ENCODE measurements at regions not wholly inside any gene's neighbourhood (a gene's known extent, or its start where the extent isn't known, plus 50 kb on each side); places are given as distances from the start of the nearest gene placed in this dataset.

DNA sequence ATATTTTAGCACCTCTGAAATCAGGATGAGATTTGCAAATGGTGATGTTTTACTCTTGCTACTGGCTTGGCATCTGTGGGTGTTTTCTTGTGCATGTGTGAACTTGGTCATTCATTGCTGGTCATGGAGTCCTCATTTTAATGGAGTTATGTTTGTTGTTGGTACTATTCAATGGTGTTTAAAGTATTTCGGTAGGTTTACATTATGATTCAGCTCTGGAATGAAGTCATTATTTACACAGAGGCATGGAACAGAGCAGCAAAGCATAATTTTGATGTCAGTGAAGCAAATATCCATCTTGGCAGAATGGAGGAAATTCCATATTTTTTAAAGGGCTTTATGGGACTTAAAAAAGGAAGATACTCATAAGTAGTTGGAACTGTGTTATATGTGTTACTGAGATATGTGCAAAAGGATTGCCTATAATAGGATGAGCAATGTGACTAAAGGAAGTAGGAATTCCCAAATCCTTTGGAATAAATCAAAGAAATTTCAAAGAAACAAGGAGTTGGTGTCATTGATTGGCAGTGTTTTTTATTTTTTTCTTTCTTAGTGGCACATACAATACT lies 147.4 kb downstream of the ACTBL2 start:
- peak; percentile 26 for DNase-seq (ENCODE audit: low spot score)

DNA sequence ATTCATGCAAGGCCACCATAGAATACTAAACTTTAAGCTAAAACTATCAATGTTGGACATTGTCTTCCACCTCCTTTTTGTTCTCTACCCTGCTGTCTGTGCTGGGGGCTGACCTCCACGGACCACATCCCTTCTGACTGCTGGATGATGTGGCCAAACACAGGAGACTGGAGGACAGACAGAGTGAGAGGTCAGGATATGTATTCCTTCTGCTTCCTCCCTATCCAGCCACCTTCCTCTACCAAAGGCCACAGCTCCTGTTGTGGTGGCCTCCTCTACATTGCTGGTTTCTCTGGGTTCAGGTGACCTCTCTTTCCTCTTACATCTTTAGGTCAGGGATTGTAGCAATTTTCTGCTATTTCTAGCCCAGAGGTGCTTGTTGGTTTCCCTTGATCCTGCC lies 148.1 kb downstream of the ACTBL2 start:
- no peak for DNase-seq (ENCODE audit: low spot score)

DNA sequence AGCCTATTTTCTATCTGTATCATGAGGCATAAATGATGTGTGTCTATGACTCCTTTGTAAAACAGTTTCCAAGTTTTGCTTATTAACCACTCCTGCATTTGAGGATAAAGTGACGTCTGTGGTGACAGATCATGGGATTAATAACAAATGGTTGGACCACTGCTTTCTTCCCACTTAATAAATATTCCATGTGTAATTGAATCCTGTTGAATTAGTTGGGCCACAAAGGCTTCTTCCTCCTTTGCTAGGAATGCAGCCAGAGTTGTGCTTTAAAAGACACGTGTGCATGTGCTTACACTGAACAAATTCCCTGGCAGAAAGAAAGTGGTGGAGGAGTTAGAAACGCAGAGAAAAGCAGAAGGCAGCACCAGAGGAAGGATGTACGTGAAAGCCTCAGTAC lies 150.2 kb downstream of the ACTBL2 start:
- no peak for DNase-seq (ENCODE audit: low spot score)

DNA sequence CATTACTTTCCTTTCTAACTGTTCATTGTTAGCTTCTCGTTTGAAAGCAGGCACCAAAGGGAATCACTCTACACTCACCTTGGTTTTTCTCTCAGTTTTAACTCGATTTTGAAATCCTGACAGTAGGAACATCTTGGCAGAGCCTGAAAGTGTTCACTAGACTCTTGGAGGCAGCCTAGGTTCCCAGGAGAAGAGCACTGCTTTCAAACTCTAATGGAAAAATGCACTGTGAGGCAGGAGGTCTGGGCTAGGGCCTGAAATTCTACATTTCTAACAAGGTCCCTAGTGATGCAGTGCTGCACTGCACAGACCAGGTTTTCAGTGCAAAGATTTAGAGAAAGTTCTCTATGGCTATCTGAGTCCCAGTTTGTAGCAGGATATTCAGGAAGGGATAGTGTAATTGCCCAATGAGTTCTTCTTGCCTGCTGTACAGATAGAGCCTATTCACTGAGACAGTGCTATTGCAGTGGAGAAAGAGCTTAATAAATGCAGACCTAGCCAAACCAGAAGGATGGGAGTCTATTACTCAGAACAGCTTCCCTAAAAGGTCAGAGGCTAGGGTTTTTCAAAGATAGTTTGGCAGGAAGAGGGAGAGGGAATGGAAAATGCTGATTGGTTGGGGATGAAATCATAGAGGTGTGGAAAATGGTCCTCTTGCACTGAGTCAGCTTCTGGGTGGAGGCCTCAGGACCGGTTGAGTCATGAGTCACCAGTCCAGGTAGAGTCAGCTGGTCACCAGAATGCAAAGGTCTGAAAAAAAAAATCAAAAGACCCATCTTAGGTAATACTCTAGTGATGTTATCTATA lies 153.9 kb downstream of the GPBP1 start:
- DNase-seq (ENCODE audit: low spot score) = peak; percentile 87

DNA sequence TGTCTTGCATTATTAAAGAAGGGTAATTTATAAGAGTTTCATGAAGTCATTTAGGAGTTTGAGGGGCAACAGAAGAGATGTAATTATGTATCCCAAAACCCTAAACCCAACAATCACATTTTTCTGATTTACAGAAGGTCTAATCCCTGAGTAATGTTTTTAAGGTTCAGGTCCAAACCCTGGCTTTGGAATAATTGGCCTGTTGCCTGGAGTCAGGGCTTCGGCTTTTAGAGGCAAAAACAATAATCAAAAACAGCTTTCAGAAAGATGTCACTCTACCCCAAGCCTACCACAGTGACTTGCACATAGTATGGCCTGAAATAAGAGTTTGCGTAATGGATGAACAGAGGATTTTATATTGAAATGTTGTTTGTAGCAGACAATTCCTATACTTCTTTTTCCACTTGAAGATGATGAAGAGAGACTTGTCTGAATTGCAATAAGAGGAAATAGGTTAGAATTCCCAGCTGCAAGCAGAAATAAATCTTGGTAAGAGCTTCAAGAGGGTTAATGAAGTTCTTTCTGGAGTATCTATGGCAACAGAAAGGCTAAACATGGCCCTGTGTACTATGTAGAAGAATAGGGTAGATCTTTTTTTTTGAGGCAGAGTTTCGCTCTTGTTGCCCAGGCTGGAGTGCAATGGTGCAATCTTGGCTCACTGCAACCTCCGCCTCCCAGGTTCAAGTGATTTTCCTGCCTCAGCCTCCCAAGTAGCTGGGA lies 152.0 kb downstream of the GPBP1 start:
- no peak for DNase-seq (ENCODE audit: low spot score)

DNA sequence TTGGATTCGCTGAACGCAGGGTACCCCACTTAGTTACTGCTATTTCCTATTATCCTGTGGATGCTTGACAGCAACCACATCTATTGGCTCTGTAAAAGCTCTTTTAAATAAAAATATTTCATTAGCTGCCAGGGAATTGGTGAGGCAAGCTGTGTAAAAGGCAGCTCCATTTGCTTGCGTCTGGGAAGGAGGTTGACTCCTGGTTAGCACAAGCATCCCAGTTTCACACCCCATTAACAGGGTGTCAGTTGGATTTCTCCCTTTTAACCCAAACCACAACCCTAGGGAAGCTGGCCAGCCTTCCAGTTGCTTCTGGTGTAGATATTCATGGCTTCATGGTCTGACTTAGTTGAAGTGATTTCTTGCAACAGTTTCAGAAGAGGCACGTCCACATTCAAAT lies 151.0 kb downstream of the GPBP1 start:
- no peak for DNase-seq (ENCODE audit: low spot score)

DNA sequence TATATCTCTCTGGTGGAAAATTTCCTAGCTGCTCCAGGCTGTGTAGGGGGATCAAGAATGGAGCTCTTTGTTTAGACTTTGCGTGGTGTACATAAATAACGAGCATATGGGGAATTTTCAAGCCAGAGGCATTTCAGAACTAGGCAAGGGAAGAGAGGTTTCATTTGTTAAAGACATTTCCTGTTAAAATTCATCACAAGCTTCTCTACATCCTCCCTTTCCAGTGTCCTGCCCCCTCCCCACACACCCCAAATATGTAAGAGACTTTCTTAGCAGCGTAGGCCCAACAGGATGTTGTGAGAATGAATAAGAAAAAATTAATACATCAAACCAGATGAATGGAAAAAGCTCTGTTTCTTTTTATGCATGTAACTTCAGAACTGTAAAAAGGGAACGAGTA lies 150.3 kb downstream of the GPBP1 start:
- no peak for DNase-seq (ENCODE audit: low spot score)

DNA sequence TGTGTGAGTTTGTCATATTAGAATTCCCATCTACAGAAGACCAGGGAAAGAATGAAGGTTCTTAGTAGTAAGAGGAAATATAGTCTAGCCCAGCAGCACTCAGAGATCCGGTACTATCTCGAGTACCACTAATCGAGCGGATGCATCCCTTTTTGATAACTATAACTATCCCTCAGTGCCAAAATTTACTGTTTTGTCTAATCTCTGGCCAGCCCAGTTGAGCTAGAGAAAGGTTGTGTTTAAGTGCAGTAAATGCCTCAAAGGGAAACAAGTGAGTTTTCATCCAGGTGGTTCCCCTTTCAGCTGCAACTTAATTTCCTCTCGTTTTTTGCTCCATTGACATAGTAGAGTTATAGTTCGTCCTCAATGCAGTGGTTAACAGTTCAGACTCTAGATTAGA lies 146.7 kb downstream of the GPBP1 start:
- DNase-seq (ENCODE audit: low spot score) = no peak

DNA sequence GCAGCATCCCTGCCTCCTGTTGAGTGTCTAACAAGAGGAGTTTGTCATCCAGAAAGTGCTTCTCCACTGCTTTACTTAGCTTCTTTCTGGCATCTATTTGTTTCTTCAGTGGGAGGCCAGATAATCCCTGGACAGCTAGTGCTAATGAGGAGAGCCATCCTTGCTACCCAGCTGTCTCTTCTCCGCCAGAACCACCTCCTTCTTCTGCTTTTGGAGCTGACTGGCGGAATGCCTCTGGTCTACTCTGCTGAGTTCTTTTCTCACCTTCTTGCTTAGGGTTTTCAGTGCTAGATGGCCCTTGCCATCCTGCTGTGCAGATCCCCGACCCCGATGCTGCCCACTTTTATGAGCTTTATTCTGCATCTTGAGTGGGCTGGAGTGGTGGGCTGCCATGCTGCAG lies 145.8 kb downstream of the GPBP1 start:
- DNase-seq (ENCODE audit: low spot score) = no peak

DNA sequence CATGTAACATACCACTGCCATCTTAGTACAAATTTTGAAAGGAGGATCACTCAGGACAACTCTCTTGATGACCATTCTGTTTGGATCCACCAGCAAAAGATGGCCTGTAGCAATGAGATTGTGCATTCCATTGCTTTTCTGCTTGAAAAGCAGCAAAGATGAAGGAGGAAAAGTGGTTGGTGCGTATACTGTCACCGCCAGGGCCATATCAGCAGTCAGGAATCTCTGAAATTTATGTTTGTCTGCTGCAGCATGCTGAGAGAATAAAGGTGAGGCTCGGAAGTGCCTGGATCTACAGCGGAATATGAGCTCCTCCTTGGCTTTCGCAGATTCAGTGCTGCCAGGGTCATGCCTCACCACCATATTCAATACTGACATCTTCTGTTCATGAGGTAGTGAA lies 144.4 kb downstream of the GPBP1 start:
- DNase-seq (ENCODE audit: low spot score) = no peak

DNA sequence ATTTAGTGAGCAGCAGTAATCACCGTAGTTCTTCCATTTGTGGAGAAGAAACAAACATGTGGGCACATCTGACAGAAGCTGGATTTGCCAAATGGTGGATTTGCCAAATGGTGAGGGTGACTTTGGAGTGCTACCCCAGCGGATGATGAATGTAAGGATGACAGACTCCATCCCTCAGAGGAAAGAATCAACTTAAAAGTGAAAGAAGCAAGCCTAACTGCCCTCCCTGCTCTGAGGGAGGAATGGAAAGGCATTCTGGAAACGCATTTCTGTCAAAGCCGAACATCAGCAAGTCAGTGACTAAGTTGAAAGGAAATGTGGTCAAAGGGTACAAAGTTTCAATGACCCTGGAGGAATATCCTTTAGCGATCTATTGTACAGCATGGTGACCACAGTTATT lies 143.5 kb downstream of the GPBP1 start:
- no peak for DNase-seq (ENCODE audit: low spot score)

DNA sequence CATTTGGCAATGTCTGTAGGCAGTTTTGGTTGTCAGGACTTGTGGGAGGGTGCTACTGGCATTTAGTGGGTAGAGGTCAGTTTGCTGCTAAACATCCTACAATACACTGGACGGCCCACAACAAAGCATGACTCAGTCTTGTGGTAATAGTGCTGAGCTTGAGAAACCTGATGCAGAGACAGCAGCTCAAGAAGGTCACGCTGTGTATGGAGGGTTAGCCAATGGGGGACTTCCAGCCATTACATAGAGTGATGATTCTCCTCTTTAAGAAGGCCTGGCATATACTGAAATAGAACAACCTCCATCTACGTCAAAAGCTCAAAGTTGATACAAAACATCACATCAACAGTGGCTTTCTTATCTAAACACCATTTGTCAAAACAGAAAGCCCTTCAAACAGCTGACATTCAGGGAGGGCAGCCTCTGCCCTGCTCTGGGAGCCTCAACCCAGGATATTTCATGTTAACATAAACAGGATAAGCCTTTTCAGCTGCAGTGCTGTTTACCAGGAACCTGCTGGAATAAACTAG lies 143.0 kb downstream of the GPBP1 start:
- DNase-seq (ENCODE audit: low spot score) = no peak

DNA sequence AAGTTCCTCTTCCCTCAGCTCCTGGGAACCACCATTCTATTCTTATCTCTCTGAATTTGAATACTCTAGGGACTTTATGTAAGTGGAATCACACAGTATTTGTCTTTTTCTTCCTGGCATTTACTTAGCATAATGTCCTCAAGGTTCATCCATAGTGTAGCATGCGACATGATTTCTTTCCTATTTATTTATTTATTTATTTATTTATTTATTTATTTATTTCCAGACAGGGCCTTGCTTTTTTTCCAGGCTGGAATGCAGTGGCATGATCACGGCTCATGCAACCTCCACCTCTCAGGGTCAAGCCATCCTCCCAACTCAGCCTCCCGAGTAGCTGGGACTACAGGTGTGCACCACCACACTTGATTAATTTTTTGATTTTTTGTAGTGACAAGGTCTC lies 142.1 kb downstream of the GPBP1 start:
- DNase-seq (ENCODE audit: low spot score) = no peak
